ENCODE measurements at regions not wholly inside any gene's neighbourhood (a gene's known extent, or its start where the extent isn't known, plus 50 kb on each side); places are given as distances from the start of the nearest gene placed in this dataset.

DNA sequence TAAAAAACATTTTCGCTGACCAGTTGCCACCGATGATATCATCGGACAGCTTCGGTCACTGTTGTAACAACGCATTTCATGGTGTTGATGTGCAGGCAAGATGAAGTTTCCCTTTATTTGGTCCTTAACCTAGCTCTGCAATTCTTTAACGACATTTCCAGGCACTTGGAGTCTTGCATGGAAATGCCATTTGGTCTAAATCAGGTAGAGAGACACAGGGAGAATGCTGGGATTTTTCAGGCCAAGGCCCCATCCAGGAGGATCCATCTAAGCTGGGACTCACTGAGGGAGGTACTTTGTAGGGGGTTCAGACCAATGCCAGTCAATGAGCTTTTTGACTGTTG, 121.5 kb upstream of the RCN1 start:
- H3K27me3 Mint-ChIP-seq (ENCODE audit: unreplicated experiment) = peaks cover 2% of the 10 kb centered on the region
- H3K9me3 Mint-ChIP-seq (ENCODE audit: unreplicated experiment) = peaks cover 4% of the 10 kb centered on the region
- TF ChIP-seq, protein P1, sequence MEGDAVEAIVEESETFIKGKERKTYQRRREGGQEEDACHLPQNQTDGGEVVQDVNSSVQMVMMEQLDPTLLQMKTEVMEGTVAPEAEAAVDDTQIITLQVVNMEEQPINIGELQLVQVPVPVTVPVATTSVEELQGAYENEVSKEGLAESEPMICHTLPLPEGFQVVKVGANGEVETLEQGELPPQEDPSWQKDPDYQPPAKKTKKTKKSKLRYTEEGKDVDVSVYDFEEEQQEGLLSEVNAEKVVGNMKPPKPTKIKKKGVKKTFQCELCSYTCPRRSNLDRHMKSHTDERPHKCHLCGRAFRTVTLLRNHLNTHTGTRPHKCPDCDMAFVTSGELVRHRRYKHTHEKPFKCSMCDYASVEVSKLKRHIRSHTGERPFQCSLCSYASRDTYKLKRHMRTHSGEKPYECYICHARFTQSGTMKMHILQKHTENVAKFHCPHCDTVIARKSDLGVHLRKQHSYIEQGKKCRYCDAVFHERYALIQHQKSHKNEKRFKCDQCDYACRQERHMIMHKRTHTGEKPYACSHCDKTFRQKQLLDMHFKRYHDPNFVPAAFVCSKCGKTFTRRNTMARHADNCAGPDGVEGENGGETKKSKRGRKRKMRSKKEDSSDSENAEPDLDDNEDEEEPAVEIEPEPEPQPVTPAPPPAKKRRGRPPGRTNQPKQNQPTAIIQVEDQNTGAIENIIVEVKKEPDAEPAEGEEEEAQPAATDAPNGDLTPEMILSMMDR (IDR thresholded peaks at IDR 0.05; ENCODE audit: unreplicated experiment) = no peak
- no peak for DNase-seq (ENCODE audit: low spot score)
- peaks cover 4% of the 10 kb centered on the region for H3K36me3 Mint-ChIP-seq (ENCODE audit: low read depth, unreplicated experiment)
- H3K4me3 Mint-ChIP-seq (ENCODE audit: unreplicated experiment) = no peak overlapping the region
- no peaks in the 10 kb centered on the region for H3K4me1 Mint-ChIP-seq (ENCODE audit: unreplicated experiment)
- no peak overlapping the region for H3K27ac Mint-ChIP-seq (ENCODE audit: unreplicated experiment)

DNA sequence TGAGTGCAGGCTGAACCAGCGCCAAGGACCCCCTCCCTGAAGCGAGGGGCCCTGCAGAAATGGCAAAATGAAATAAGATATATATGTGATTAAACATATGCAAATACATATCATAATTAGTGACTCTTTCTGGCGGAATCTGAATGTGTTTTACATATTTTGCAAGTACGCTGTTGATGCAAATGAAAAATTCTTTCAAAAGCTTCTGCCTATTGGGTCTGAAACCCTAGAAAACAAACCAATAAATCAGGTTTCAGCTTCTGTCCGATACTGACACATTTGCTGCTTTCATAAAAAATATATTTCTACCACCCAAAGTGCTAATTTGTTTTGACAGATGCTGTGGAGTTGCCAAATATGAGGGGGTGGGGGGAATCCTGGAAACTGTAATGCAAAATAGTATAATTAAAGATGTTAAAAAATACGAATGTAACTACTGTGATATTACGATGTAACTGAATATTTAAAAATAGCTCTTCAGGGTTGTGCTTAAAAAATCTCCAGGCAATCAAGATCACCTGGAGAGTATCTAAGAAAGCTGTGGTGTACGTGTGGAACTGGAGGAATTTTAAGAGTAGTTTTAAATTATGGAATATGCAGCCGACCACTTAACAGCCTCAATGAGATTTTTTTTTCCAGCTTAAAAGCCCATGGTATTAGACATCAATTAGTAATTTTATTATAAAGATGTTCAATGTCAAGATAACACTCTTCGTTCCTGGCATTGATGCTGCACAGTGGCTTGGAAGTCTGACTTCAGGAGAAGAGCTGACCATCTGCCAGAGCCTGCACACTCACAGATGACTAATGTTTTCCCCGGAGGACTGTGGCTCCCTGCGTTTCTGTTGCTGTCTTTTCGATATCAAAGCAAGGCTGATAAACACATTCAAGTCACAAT, 122.2 kb upstream of the RCN1 start:
- Mint-ChIP-seq H3K9me3 (ENCODE audit: unreplicated experiment) (peaks cover 4% of the 10 kb centered on the region), H3K36me3 (ENCODE audit: low read depth, unreplicated experiment) (peaks cover 4% of the 10 kb centered on the region), H3K4me3 (ENCODE audit: unreplicated experiment) (no peak overlapping the region), H3K4me1 (ENCODE audit: unreplicated experiment) (no peaks in the 10 kb centered on the region), H3K27ac (ENCODE audit: unreplicated experiment) (no peak overlapping the region), H3K27me3 (ENCODE audit: unreplicated experiment) (peaks cover 2% of the 10 kb centered on the region)
- TF ChIP-seq, protein P1 (IDR thresholded peaks at IDR 0.05; ENCODE audit: unreplicated experiment) = no peak
- DNase-seq (ENCODE audit: low spot score) = no peak

DNA sequence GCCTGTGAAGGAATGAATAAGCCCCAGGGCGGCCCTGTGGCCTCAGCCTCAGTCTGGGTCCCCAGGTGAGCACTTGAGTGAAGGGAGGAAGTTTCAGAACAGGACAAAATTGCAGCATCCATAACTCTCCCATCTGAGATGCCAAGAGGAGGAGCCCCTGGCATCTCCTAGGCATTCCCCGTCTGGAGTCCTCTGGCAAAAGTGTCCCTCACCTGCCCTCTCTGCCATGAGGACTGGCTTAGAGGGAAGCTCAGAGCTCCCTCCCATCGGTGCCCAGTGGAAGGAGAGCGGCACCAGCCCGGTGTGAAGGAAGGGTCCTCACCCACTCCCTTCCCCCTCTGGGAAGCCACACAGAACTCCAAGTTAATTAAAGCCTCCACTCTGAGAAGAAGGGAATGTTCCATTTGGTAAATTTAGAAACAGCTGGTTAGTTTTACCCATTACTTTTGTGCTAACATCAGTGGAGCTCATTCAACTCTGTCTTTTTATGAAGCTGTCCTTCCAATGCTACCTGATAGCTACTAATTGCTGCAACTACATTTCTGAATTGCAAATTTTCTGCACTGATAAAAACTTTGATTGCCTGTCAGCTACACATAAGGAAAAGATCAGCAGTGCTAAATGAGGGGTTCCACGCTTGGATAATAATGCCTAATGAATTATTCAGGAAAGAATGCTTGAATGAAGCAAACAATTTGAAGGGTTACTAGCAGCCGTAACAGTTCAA, 123.3 kb upstream of the RCN1 start:
- no peak overlapping the region for H3K4me3 Mint-ChIP-seq (ENCODE audit: unreplicated experiment)
- no peak overlapping the region for H3K27ac Mint-ChIP-seq (ENCODE audit: unreplicated experiment)
- peaks cover 4% of the 10 kb centered on the region for H3K9me3 Mint-ChIP-seq (ENCODE audit: unreplicated experiment)
- H3K36me3 Mint-ChIP-seq (ENCODE audit: low read depth, unreplicated experiment) = peaks cover 4% of the 10 kb centered on the region
- no peaks in the 10 kb centered on the region for H3K4me1 Mint-ChIP-seq (ENCODE audit: unreplicated experiment)
- H3K27me3 Mint-ChIP-seq (ENCODE audit: unreplicated experiment) = peaks cover 2% of the 10 kb centered on the region
- TF ChIP-seq, protein P1 (IDR thresholded peaks at IDR 0.05; ENCODE audit: unreplicated experiment) = no peak
- DNase-seq (ENCODE audit: low spot score) = no peak

DNA sequence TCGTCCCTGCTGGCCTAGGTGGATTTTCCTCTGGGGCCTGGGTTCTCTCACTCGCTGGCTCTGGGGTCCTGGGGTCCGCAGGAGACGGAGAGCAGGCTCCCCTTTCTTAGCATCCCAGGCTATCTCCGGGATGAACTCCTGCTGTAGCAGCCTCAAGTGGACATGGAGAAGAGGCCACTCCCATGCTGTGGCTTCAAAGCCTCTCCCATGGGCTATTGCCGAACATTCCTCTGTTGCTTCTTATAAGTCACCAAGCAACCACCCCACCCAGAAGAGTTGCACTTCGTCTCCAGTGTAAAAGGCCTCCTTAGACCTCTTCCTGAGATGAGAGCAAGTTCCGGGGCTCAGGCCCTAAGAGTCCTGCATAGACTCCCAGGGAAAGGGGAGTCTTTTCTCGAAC, 124.0 kb upstream of the RCN1 start:
- Mint-ChIP-seq H3K36me3 (ENCODE audit: low read depth, unreplicated experiment) (no peaks in the 10 kb centered on the region), H3K4me1 (ENCODE audit: unreplicated experiment) (no peaks in the 10 kb centered on the region), H3K27ac (ENCODE audit: unreplicated experiment) (no peak overlapping the region), H3K27me3 (ENCODE audit: unreplicated experiment) (peaks cover 2% of the 10 kb centered on the region), H3K4me3 (ENCODE audit: unreplicated experiment) (no peak overlapping the region), H3K9me3 (ENCODE audit: unreplicated experiment) (no peaks in the 10 kb centered on the region)
- DNase-seq (ENCODE audit: low spot score) = no peak
- TF ChIP-seq, protein P1 (IDR thresholded peaks at IDR 0.05; ENCODE audit: unreplicated experiment) = no peak

DNA sequence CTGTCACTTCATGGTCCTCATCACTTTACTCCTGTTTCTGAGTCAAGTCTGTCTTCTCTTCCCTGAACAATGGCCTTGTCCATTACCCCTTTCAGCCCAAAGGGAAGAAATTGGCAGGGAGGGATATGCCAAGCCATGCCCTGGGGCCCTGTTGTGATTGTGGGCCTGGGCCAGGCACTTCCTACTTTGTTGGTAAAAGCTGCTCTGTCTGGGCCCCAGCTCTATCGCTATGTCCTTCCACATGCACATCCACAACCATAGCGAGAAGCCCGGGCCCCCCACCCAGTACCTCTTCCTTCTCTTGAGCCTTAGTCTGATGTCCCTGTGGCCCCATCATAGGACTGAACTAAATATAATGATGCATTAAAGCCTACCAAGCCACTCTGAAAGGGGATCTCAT, 126.7 kb upstream of the RCN1 start:
- H3K4me1 Mint-ChIP-seq (ENCODE audit: unreplicated experiment) = no peaks in the 10 kb centered on the region
- no peaks in the 10 kb centered on the region for H3K9me3 Mint-ChIP-seq (ENCODE audit: unreplicated experiment)
- DNase-seq (ENCODE audit: low spot score) = no peak
- no peak overlapping the region for H3K4me3 Mint-ChIP-seq (ENCODE audit: unreplicated experiment)
- H3K36me3 Mint-ChIP-seq (ENCODE audit: low read depth, unreplicated experiment) = no peaks in the 10 kb centered on the region
- peaks cover 2% of the 10 kb centered on the region for H3K27me3 Mint-ChIP-seq (ENCODE audit: unreplicated experiment)
- TF ChIP-seq, protein P1 (IDR thresholded peaks at IDR 0.05; ENCODE audit: unreplicated experiment) = no peak
- no peak overlapping the region for H3K27ac Mint-ChIP-seq (ENCODE audit: unreplicated experiment)

All from endothelial cell (in vitro differentiated cells).